NB4 (cell line): ENCODE measurements at regions not wholly inside any gene's neighbourhood (a gene's known extent, or its start where the extent isn't known, plus 50 kb on each side); places are given as distances from the start of the nearest gene placed in this dataset.

Source experiments
- POLR2A ChIP-seq: IDR thresholded peaks from 2 replicates; pipeline ENCODE4 v1.6.1; 2011; ENCODE audit warnings: mild to moderate bottlenecking; ENCODE audit not compliant: insufficient read length; ENCODE audit errors: extremely low read depth
- TF ChIP-seq, protein P1 (sequence below): IDR thresholded peaks from one replicate; pipeline ENCODE4 v1.5.1; 2012; ENCODE audit warnings: low read depth, low read length
- TF ChIP-seq, protein P2 (sequence below): IDR thresholded peaks from 2 replicates; pipeline ENCODE4 v1.6.1; 2011; ENCODE audit warnings: low read depth, low read length

DNA sequence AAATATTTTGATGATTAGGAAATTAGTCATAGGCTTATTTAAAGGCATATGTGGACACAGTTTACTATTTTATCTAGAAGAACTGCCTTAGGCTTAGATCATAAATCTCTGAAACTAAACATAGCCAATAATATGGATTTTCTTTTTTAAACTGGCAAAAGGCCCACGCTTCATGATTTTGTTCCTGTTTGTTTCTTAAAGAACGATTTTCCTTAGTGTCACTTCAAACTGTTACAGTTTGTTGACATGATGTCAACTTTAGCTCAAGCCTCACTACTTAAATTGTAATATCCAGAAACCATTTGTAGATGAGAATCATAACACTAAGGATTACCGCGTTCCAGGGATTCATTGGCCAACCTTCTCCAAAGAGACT, 322.6 kb downstream of the HHIPL2 start:
- TF ChIP-seq, protein P1, sequence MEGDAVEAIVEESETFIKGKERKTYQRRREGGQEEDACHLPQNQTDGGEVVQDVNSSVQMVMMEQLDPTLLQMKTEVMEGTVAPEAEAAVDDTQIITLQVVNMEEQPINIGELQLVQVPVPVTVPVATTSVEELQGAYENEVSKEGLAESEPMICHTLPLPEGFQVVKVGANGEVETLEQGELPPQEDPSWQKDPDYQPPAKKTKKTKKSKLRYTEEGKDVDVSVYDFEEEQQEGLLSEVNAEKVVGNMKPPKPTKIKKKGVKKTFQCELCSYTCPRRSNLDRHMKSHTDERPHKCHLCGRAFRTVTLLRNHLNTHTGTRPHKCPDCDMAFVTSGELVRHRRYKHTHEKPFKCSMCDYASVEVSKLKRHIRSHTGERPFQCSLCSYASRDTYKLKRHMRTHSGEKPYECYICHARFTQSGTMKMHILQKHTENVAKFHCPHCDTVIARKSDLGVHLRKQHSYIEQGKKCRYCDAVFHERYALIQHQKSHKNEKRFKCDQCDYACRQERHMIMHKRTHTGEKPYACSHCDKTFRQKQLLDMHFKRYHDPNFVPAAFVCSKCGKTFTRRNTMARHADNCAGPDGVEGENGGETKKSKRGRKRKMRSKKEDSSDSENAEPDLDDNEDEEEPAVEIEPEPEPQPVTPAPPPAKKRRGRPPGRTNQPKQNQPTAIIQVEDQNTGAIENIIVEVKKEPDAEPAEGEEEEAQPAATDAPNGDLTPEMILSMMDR, result no peak
- no peak for TF ChIP-seq POLR2A
- TF ChIP-seq, protein P2, sequence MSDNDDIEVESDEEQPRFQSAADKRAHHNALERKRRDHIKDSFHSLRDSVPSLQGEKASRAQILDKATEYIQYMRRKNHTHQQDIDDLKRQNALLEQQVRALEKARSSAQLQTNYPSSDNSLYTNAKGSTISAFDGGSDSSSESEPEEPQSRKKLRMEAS, result no peak
